GM20431 (cell line): ENCODE measurements at regions not wholly inside any gene's neighbourhood (a gene's known extent, or its start where the extent isn't known, plus 50 kb on each side); places are given as distances from the start of the nearest gene placed in this dataset.

Source experiments
- in situ Hi-C: fragments of 300-500 bp; cut with MseI, MboI; formaldehyde crosslinking; loops from one replicate; pipeline ENCODE4 v1.15.0; 2020; ENCODE audit warnings: low sequenced_read_pairs; ENCODE audit not compliant: unreplicated experiment

DNA sequence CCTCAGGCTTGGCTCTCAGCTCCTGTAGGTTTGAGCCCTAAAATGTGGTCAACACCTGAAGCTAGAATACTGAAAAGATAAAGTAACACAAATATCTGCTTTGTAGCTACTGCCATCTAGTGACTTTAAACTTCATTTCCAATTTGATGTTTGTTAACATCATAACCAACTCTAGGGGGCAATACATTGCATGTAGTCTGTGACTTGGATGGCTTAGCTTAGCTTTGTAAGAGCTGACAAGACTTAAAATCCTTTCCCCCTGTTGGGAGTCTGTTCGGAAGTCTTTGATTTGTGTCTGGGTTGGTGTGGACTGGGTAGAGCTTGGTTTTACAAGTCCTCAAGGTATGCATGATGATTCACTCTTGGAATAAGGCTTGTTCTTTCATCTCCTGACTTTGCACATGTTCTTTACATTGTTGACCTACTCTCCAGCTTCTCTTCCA is 51.7 kb downstream of the SCN11A start:
- in situ Hi-C loops = loop anchor here (25.0 kb wide), 1 partner anchor 488 kb away; no protein-coding TSS in a partner anchor

DNA sequence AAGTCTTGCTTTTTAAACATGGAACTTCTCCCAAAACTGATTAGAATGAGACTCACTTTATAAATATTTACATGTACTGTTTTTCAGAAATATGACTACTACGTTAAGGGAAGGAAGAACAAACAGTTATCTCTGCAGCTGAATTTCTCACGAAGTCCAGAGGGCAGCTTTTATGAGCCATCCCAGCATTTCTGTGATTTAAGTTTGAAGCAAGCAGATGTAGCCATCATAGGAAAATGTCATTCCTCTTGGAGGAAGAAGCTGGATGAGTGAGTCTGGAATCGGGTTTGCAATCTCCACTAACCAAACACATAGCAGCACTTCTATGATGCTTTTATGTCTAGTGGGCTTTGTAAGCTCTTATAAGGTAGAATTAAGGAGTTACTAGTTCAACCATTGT is 53.7 kb downstream of the SCN11A start:
- in situ Hi-C loops = no loop called here

DNA sequence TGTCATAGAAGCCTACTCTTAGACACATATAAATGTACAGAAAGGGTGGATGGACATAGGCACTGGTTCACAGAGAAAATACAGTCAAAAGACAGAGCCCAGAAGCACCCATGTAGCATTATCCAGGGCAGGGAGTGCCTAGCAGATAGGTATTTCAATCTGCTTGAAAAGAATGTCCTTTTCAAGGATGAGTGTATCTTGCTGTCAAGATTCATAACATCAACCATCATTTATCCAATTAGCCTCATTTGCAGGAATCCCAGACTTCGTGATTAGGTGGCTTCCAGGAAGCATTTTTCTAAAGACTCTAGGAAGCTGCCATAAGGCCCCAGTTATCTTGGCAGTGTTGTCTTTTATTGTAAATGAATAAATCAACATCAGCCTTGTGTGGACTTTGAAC is 55.6 kb downstream of the SCN11A start:
- in situ Hi-C loops = no loop called here

DNA sequence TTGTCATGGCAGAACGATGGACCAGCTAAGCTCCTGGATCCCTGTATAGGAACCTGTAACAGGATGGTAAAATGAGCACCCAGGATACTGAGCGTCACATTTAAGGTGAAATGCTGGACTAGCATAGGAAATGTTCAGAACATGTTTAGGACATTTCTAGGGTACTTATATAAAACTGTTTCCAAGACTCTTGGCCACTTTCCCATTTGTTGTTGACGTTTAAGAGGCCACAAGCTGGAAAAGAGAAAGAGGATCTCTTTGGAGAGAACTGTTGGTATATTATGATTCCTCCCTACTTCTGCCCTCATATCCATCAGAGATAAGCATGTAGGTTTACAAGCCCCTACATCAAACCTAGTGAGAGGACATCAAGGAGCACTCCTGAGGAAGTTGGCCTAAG is 57.5 kb downstream of the SCN11A start:
- in situ Hi-C loops = no loop called here

DNA sequence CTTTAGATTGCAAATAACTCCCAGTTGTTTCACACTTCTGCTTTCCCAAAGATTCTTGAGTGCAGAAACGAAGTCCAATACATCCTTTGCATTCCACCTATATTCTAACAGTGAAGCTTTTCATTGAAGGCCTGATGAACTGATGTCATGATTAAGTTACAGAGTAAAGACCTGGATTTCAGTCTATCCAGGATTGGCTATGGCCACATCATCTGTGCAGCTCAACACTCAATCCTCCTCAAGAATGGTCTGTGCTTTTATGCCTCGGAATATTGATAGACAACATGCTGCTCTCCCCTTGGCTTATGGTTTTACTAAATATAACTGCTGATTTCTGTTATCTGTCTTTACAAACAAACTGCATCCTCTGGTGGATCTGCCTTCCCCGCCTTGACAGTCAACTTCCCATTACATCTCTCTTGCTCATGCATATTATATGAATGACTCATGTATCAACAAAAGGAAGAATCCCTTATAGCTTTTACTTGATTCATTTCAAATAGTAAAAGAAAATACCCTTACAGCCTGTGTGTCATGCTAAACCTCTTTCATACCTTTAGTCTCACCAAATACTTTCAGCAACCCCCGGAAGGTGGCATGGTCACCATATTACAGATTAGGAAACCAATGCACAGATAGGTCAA is 59.5 kb downstream of the SCN11A start:
- in situ Hi-C loops = no loop called here

DNA sequence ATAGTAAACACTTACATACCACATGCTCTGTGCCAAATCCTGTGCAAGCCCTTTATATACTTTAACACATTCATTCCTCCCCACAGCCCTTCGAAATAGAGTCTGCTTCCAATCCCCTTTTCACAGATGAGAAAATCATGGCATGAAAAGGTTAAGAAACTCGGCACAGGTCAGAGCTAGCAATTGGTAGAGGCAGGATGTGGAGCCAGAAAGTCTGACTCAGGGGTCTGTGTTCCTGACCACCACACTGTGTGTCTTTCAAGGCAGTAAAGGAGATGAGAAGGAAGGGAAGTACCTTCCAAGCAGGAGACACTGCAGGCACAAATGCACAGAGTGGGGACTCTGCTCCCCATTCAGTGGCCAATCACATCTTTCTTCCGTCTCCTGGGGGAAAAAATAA is 61.1 kb downstream of the SCN11A start:
- in situ Hi-C loops = no loop called here

DNA sequence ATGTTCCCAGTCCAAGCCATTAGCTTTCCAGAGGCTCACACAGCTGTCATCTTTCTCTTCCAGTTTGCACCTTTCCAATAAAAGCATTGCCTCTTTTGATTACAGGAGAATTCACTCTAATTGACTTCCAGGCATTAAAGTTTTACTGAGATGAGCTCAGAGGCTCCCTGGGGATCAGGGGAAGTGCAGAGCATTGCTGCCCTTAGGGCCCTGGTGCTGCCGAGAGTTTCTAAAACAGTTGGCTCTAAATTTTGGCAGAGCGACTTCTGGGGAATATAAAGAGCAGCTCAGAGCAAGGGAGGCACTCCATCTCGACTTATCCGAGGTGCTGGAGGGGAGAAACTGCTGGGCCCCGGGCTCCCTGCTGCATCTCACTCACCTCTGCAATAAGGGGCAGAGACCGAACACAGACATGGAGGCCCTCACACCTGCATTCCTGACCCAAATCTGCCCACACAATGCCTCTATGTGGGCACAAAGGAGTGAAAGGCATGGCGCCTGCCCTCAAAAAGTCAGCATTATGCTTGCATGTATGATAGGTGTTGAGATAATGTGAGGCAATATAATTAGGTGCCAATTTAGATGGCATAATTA is 61.7 kb downstream of the SCN11A start:
- in situ Hi-C loops = no loop called here

DNA sequence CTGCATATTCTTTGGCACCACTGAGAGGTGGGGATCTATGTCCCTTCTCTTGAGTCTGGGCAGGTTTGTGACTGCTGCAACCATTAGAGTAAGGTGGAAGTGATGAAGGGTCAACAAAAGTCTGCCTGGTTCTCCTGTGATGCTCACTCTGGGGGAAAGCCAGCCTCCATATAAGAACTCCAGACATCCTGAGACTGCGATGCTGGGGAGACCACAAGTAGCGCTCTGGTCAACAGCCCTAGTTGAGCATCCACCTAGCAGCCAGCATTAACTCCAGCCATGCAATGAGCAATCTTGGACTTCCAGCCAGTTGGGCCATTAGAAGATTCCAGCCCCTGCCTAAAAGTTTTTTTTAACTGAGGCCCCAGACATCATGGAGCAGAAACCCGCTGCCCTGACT is 62.8 kb downstream of the SCN11A start:
- in situ Hi-C loops = no loop called here

DNA sequence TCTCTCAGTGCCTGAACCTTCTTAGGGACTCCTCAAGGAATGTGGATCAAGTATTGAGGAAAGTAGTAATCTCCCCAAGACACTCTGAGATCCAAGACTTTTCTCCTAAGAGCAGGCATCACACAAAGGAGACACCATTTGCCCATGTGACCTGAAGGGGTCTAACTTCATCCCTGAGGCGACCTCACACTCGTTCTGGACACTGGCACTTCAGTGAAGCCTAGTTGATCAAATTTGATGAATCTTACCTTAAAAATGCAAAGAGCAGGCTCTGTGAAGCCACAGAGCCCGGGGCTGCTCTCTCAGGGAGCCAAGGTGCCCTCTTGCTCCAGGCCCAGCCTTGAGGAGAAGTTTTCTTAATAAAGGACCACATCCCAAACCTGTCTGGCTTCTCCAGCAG is 64.3 kb downstream of the SCN11A start:
- in situ Hi-C loops = no loop called here

DNA sequence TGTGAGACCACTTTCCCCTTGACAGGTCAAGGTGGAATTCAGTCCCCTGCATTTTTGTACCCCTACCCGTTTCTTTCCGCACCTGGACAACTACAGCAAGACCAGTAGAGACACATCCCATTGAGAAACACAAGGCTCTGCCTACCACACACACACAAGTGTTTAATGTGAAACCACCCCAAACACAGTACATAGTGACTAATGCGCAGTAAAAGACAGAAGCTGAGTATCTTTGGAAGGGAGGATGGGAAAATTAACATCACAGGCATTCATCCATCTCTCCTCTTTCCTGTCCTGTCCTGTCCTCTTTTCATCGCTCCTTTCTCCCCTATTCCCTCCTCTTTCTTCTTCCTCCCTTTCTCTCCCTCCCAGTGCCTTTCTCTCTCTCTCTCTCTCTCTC is 64.8 kb downstream of the SCN11A start:
- in situ Hi-C loops = no loop called here

DNA sequence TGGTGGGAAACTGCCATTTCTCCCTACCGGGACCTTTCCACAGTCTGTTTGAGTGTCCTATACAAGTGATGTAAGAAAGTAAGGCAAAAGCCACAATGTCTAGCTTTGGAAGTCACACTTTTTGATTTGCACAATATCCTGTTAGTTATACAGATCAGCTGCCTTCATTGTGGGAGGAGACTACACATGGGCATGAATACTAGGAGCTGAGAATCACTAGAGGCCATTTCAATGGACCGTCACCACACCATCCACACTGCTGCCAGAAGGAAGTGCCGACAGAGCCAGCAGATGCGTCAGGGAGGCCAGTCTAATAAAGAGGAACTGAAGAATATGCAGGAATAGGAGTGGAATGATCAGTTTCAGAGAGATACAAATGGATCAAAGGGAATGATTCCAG is 65.8 kb downstream of the SCN11A start:
- in situ Hi-C loops = no loop called here

DNA sequence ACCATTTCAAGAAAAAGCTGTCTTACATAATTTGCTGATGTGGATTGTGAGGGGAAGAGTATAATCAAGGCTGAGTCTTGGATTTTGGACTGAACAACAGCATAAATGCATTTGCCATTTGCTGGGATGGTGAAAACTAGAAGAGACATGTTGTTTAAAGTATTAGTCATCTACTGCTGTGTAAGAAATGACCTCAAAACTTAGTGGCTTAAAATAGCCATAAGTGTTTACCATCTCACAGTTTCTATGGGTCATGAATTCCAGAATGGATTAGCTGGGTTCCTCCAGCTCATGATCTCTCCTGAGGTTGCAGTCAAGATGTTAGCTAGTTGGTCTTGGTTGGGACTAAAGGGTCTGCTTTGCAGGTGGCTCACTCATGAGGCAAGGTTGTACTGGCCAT is 66.2 kb downstream of the SCN11A start:
- in situ Hi-C loops = no loop called here

DNA sequence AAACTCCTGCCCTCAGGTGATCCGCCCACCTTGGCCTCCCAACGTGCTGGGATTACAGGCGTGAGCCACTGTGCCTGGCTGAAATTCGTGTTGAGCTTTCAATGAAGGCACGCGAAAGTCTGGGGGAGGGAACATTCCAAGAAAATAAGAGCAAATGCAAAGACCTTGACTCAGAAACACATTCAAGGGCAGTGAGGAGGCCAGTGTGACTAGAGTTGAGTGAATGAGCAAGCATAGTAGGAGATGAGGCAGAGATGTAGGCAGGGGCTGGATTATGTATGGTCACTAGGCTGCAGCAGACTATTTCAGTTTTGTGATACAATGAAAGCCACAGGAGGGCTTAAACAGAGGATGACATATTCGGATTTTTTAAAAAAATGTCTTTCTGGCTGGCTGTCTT is 67.0 kb downstream of the SCN11A start:
- in situ Hi-C loops = no loop called here

DNA sequence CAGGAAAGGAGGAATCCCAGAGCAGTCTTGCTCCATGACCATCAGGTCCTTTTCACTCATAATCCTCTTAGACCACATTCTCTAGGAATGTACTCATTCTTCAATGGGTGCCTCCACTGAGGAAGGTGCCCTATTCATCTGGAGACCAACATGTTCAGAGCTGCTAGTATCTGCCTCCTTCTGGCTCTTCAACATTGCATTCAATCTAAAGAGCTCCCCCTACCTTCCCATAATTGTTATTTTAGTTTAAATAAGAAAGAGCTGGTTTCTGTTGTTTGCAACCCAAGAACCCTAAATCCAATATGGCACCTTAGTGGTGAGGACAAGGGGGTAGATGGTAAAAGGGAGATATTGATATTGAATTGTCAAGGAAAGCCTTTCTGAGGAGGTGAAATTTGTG is 67.6 kb downstream of the SCN11A start:
- in situ Hi-C loops = no loop called here

DNA sequence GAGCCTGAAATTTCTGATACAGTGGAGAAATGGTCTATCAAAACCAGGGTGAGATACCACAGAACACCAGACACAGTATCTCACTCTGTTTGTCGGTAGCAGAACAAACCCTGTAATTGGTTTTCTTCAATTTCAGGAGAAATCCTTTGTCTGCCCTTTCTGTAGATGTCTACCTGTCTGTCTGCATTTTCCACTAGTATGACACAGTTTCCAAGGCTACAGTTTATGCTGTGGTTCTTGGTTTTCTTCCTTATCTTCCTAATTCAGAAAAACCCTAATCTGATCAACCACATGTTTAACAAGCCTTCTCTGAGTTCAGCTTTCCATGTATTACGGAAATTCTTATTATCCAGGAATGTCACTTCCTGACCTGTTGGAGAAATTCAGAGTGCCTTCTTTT is 70.8 kb downstream of the SCN11A start:
- in situ Hi-C loops = no loop called here

DNA sequence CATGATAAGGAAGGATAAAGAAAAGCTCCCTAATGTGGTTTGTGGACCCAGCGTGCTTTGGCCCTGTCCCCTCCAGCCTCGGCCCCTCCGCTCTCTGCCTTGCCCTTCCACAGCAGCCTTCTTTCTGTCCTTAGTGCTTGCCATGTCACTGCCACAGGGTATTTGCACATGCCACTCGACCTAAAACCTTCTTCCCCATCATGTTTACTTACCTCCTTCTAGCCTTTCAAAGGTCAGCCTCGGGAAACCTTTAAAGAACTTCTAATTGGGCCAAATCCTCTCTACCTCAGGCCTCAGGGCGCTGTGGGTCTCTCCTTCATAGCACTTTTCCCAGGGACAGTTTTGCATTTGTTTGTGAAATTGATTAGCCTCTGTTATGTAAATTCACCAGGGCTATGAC is 73.0 kb downstream of the SCN11A start:
- in situ Hi-C loops = no loop called here

DNA sequence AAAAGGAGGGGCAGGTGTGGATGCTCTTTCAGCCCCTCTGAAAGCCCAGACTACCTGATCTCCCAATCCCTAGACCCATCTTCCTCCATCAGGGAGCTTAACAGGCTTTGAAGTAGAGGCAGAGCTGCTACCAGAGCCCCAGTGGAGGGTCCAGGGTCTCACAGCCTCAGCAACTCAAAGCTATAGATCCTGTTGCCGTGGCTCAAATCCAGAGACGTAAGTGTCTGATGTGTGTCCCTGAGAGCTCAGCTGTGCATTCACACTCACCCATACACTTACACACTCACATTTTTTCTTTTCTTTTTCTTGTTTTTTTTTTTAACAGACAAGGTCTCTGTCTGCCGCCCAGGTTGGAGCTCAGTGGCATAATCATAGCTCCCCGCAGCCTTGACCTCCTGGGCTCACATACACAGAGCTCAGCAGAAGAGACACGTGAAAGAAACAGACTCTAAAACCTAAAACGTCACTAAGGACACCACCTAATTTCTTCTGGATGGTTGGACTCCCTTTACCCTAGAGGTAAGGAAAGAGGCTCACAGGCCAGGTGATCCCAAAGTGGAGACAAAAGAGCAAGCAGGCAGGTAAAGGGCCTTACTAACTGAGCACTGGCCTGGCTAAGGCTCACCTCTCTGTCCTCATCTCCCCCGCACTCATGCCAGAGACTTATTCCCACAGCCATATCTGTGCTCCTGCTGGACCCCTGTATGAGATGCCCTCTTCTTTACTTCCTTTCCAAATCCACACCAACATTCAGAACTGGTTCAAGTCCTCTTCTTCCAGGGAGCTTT is 80.7 kb downstream of the SCN11A start:
- in situ Hi-C loops = no loop called here

DNA sequence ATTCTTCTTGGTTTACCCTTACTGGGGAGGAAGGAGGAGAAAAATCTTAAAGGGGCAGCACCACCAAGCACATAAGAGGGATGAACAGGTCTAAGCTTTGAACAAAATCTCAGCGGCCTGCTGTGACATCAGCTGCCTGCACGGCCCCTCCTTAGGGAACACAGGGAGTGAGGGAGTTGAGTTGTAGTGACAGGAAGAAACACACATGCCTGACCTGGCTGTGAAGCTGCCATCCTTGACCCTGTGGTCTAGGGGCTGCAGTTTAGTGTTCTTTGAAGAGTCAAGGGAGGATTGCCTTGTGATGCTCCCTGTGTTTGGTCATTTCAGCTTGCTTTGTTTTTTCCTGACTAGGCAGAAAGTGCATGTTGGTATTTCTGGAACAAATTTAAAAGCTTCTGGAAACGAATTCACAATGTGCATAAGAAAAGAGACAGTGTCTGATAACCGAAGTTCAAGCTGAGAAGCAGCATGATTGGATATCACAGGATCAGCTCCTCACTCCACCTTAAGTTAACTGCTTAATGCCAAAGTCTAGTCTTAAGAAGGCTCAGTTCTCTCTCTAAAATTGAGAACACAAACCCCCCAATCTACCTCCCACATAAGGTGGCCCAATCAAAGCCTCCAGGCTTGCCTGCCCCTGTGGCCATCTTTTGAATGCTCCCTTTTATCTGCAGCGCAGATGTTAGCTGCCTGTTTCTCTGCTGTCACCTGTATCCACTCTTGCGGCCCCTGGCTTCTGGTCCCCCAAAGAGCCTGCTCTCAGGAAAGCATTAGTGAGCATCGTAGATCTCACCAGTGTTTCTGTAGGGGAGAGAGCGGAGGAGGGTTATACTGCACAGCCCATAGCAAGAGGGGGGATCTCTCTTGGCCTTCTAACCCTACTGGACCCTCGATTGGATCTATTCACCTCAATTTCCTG is 82.2 kb downstream of the SCN11A start:
- in situ Hi-C loops = no loop called here

DNA sequence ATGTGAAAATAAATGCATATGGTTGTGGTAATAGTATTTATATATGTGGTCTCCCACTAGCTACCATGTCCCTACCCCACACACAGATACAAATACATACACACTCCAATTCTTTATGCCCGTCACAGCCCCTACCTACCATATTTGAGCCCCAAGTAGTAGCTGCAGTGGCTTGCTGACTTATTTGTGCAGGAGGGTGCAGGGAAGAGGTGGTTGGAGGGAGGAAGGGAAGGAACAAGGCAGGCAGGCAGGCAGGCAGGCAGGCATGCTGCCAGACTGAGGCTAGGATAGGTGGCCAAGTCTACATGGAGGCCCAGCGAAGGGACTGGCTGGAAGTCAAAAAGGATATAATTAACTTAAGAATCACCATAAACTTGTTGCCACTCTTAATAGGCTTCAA is 82.9 kb downstream of the SCN11A start:
- in situ Hi-C loops = no loop called here

DNA sequence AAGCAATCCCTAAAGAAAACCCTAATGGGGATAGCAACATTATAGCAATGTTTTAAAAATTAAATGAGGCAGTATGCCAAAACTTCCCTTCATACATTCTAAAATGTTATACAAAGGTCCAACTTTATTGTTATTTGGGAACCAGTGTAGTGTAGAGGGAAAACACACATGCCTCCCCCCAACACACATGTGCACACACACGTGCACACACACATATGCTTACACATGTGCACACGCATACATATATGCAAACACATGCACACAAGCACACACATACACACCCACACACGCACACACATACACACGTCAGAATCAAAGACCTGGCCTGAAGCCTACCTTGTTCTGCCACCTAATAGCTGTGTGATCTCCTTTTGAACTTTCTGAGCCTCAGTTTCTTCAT is 83.3 kb downstream of the SCN11A start:
- in situ Hi-C loops = no loop called here

DNA sequence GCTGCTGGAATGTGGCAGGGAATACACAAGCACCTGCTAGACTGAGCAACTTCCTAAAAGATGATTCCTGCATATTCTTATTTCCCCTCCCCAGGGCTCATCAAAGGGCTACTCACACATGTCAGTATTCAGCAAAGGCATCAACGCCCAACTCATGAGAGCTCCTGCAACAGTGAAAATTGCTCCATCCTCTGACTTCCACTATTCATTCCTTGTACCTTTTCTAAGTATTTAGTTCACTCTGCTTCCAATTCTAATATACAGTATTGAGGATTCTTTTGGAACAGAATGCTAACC is 84.1 kb downstream of the SCN11A start:
- in situ Hi-C loops = no loop called here
